DOHH2 (cell line): ENCODE measurements at regions not wholly inside any gene's neighbourhood (a gene's known extent, or its start where the extent isn't known, plus 50 kb on each side); places are given as distances from the start of the nearest gene placed in this dataset.

Experiments
- H3F3A ChIP-seq: fragments of 200-600 bp; sonication (generic), shearing (Covaris generic); 2 replicates; pipeline ENCODE4 v1.6.0; 2016; ENCODE audit warnings: antibody characterized with exemption, mild to moderate bottlenecking; ENCODE audit not compliant: control insufficient read depth, insufficient read depth
- H3K27ac ChIP-seq: fragments of 200-600 bp; sonication (generic); 2 replicates; pipeline ENCODE4 v1.5.1; 2014; ENCODE audit warnings: low read depth, mild to moderate bottlenecking, low read length, moderate library complexity
- H3K27me3 ChIP-seq: fragments of 200-600 bp; sonication (generic); 2 replicates; pipeline ENCODE4 v1.6.1; 2014; ENCODE audit warnings: mild to moderate bottlenecking, low read length, mixed read lengths; ENCODE audit not compliant: control insufficient read depth
- H3K36me3 ChIP-seq: fragments of 200-600 bp; sonication (generic); 2 replicates; pipeline ENCODE4 v1.6.1; 2014; ENCODE audit warnings: mild to moderate bottlenecking, low read length, moderate library complexity, mixed read lengths; ENCODE audit not compliant: control insufficient read depth
- H3K4me1 ChIP-seq: fragments of 200-600 bp; sonication (generic); 2 replicates; pipeline ENCODE4 v1.6.1; 2014; ENCODE audit warnings: mild to moderate bottlenecking, low read length, mixed read lengths; ENCODE audit not compliant: control insufficient read depth
- H3K4me2 ChIP-seq: fragments of 200-600 bp; sonication (generic); 2 replicates; pipeline ENCODE4 v1.6.0; 2014; ENCODE audit warnings: mild to moderate bottlenecking, low read length, moderate library complexity
- H3K4me3 ChIP-seq: fragments of 200-600 bp; sonication (generic); 2 replicates; pipeline ENCODE4 v1.5.1; 2014; ENCODE audit warnings: mild to moderate bottlenecking, low read length, mixed read lengths
- H3K79me2 ChIP-seq: fragments of 200-600 bp; sonication (generic); 2 replicates; pipeline ENCODE4 v1.6.1; 2014; ENCODE audit warnings: mild to moderate bottlenecking, low read length, mixed read lengths; ENCODE audit not compliant: control insufficient read depth
- H3K9me2 ChIP-seq: fragments of 200-600 bp; sonication (generic); replicated peaks from 2 replicates; pipeline ENCODE4 v1.6.1; 2014; ENCODE audit warnings: mild to moderate bottlenecking, low read length, mixed read lengths; ENCODE audit not compliant: control insufficient read depth
- H3K9me3 ChIP-seq: fragments of 200-600 bp; sonication (generic); 2 replicates; pipeline ENCODE4 v1.6.1; 2014; ENCODE audit warnings: antibody characterized with exemption, low read length, mixed read lengths; ENCODE audit not compliant: control insufficient read depth, insufficient read depth
- H4K20me1 ChIP-seq: fragments of 200-600 bp; sonication (generic); 2 replicates; pipeline ENCODE4 v1.6.0; 2014; ENCODE audit warnings: low read depth, mild to moderate bottlenecking, antibody characterized with exemption, low read length, moderate library complexity; ENCODE audit not compliant: control insufficient read depth, insufficient read depth
- CTCF ChIP-seq: fragments of 200-600 bp; sonication (generic); IDR thresholded peaks from one replicate; pipeline ENCODE4 v1.5.1; 2014; ENCODE audit warnings: antibody characterized with exemption, mild to moderate bottlenecking, low read depth, low read length; ENCODE audit not compliant: poor library complexity, severe bottlenecking
- EZH2phosphoT487 ChIP-seq: fragments of 200-600 bp; sonication (generic); IDR thresholded peaks from 2 replicates; pipeline ENCODE4 v1.6.1; 2017; ENCODE audit warnings: borderline replicate concordance, mild to moderate bottlenecking, antibody characterized with exemption, low read length, moderate library complexity, mixed read lengths

- Histone ChIP-seq H3K27me3 (no peaks in the 10 kb centered on the region; the same call in 1 of the 2 replicates), H3K4me1 (no peaks in the 10 kb centered on the region), H3K4me2 (no peak overlapping the region), H3K4me3 (no peak overlapping the region), H3F3A (no peaks in the 10 kb centered on the region), H3K27ac (no peak overlapping the region), H3K79me2 (no peaks in the 10 kb centered on the region), H3K9me3 (no peaks in the 10 kb centered on the region), H4K20me1 (no peaks in the 10 kb centered on the region), H3K36me3 (no peaks in the 10 kb centered on the region), H3K9me2 (no peaks in the 10 kb centered on the region)
- TF ChIP-seq CTCF (no peak), EZH2phosphoT487 (no peak)
Observed at GRCh38 chr16:86835982-86836381, 257.6 kb downstream of the FOXL1 start.

GRCh38 chr16:86836503-86837129 is 258.3 kb downstream of the FOXL1 start:
- Histone ChIP-seq H3K27me3 (no peaks in the 10 kb centered on the region; the same call in 1 of the 2 replicates), H3K9me2 (no peaks in the 10 kb centered on the region), H3K4me2 (no peak overlapping the region), H3K36me3 (no peaks in the 10 kb centered on the region), H3K4me1 (no peaks in the 10 kb centered on the region), H3K27ac (no peak overlapping the region), H3F3A (no peaks in the 10 kb centered on the region), H4K20me1 (no peaks in the 10 kb centered on the region), H3K4me3 (no peak overlapping the region), H3K9me3 (no peaks in the 10 kb centered on the region), H3K79me2 (no peaks in the 10 kb centered on the region)
- TF ChIP-seq EZH2phosphoT487 (no peak), CTCF (no peak)

GRCh38 chr16:86843812-86844211 is 265.5 kb downstream of the FOXL1 start:
- no peaks in the 10 kb centered on the region for H4K20me1 ChIP-seq
- H3K9me2 ChIP-seq: no peaks in the 10 kb centered on the region
- H3K4me3 ChIP-seq: no peak overlapping the region
- H3K27ac ChIP-seq: no peak overlapping the region
- no peaks in the 10 kb centered on the region for H3K9me3 ChIP-seq
- H3K4me2 ChIP-seq: no peak overlapping the region
- H3F3A ChIP-seq: no peaks in the 10 kb centered on the region
- TF ChIP-seq CTCF (no peak), EZH2phosphoT487 (no peak)
- no peaks in the 10 kb centered on the region for H3K79me2 ChIP-seq
- no peaks in the 10 kb centered on the region for H3K4me1 ChIP-seq
- no peaks in the 10 kb centered on the region for H3K27me3 ChIP-seq
- no peaks in the 10 kb centered on the region for H3K36me3 ChIP-seq
